CD4-positive, CD25-positive, alpha-beta regulatory T cell (primary cell): ENCODE measurements at regions not wholly inside any gene's neighbourhood (a gene's known extent, or its start where the extent isn't known, plus 50 kb on each side); places are given as distances from the start of the nearest gene placed in this dataset.
"Not testable (repeated sequence)": the region's sequence is repeated elsewhere in the genome, so short reads cannot be mapped to it uniquely, and the experiment has no call there.

Experiments
- ATAC-seq, 2 donors: fragments of 150-1000 bp; cut with Tn5 transposase; one replicate each; pipeline ENCODE4 v1.10.0; 2021; ENCODE audit warnings: low read depth in 2 of 2, moderate number of reproducible peaks in 2 of 2, moderate library complexity in 1 of 2
- DNase-seq, 3 donors: peaks; one replicate each; pipeline versions ENCODE4 v3.0.0 to v3.0.0-alpha.2; 2012 to 2022; ENCODE audit warnings: mixed read lengths in 1 of 3
- H3K27ac ChIP-seq: one replicate; pipeline ENCODE4 v1.7.0; 2013; ENCODE audit warnings: mild to moderate bottlenecking, low read length; ENCODE audit not compliant: insufficient read depth, poor library complexity, severe bottlenecking
- H3K27me3 ChIP-seq: one replicate; pipeline ENCODE4 v1.7.0; 2013; ENCODE audit warnings: low read length; ENCODE audit not compliant: control insufficient read depth, insufficient read depth
- H3K36me3 ChIP-seq: one replicate; pipeline ENCODE4 v1.7.0; 2013; ENCODE audit warnings: mild to moderate bottlenecking, low read length, moderate library complexity; ENCODE audit not compliant: control insufficient read depth, insufficient read depth
- H3K4me1 ChIP-seq: 2 replicates; pipeline ENCODE4 v1.7.0; 2013; ENCODE audit warnings: mild to moderate bottlenecking, low read length; ENCODE audit not compliant: insufficient read depth, control insufficient read depth, poor library complexity, severe bottlenecking
- H3K4me3 ChIP-seq: one replicate; pipeline ENCODE4 v1.7.0; 2013; ENCODE audit warnings: low read depth, mild to moderate bottlenecking, low read length, moderate library complexity
- H3K9me3 ChIP-seq, 2 experiments: 1 replicate in 1 of 2; 2 replicates in 1 of 2; pipeline ENCODE4 v1.7.0; 2013; ENCODE audit warnings: low read length in 2 of 2, mild to moderate bottlenecking in 1 of 2, moderate library complexity in 1 of 2; ENCODE audit not compliant: control insufficient read depth in 2 of 2
- H3K27ac Mint-ChIP-seq, 3 donors: one replicate each; pipeline ENCODE4 v1.8.0; 2020 to 2022; ENCODE audit warnings: mild to moderate bottlenecking in 3 of 3, mixed read lengths in 3 of 3, moderate library complexity in 2 of 3
- H3K27me3 Mint-ChIP-seq: one replicate; pipeline ENCODE4 v1.8.0; 2022; ENCODE audit warnings: mild to moderate bottlenecking, mixed read lengths
- H3K36me3 Mint-ChIP-seq: one replicate; pipeline ENCODE4 v1.8.0; 2020; ENCODE audit warnings: mixed read lengths
- H3K4me1 Mint-ChIP-seq, 4 donors: one replicate each; pipeline ENCODE4 v1.8.0; 2020 to 2022; ENCODE audit warnings: mixed read lengths in 4 of 4, mild to moderate bottlenecking in 1 of 4
- H3K4me3 Mint-ChIP-seq, 4 donors: one replicate each; pipeline ENCODE4 v1.8.0; 2020 to 2022; ENCODE audit warnings: mild to moderate bottlenecking in 4 of 4, mixed read lengths in 4 of 4, moderate library complexity in 3 of 4
- H3K9me3 Mint-ChIP-seq, 7 donors: one replicate each; pipeline ENCODE4 v1.8.0; 2020 to 2022; ENCODE audit warnings: mixed read lengths in 7 of 7, mild to moderate bottlenecking in 3 of 7, moderate library complexity in 2 of 7

DNA sequence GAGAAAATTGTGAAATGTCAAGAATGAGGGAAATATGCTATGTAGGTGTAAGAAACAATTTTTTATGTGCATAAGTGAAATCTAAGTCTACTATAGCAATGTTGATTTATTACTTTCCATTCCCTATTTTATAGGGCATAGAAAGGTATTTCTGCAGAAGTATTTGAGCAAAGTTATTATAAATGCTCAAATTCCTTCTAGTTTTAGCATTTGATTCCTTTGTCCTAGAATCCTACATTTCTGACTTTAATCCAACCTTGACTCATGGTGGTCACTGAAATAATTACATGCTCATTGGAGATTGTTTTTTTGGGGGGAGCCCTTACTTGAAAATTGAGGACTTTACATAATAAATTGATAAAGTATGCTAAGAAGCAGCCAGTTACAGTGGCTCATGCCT lies 716.6 kb upstream of the LUZP2 start:
- no peaks in the 10 kb centered on the region for H3K27me3 ChIP-seq
- peaks cover 1 to 18% (median 7%) of the 10 kb centered on the region in 7 donors for H3K9me3 Mint-ChIP-seq
- no peaks in the 10 kb centered on the region for H3K4me1 ChIP-seq
- no peaks in the 10 kb centered on the region for H3K27me3 Mint-ChIP-seq
- no peak overlapping the region for H3K27ac Mint-ChIP-seq
- H3K36me3 Mint-ChIP-seq: no peaks in the 10 kb centered on the region
- H3K4me1 Mint-ChIP-seq: no peaks in the 10 kb centered on the region
- ATAC-seq (no peak), DNase-seq (no peak)
- H3K4me3 ChIP-seq: no peak overlapping the region
- no peaks in the 10 kb centered on the region for H3K36me3 ChIP-seq
- peaks cover 0 to 4% of the 10 kb centered on the region in 2 experiments for H3K9me3 ChIP-seq
- H3K27ac ChIP-seq: no peak overlapping the region
- H3K4me3 Mint-ChIP-seq: no peak overlapping the region

GRCh38 chr11:23781803-23782560 lies 714.9 kb upstream of the LUZP2 start:
- Mint-ChIP-seq H3K9me3 (peaks cover 1 to 24% (median 7%) of the 10 kb centered on the region in 7 donors), H3K36me3 (no peaks in the 10 kb centered on the region), H3K4me3 (no peak overlapping the region), H3K4me1 (no peaks in the 10 kb centered on the region), H3K27ac (no peak overlapping the region), H3K27me3 (no peaks in the 10 kb centered on the region)
- DNase-seq (no peak), ATAC-seq (no peak)
- H3K36me3 ChIP-seq: no peaks in the 10 kb centered on the region
- H3K4me3 ChIP-seq: no peak overlapping the region
- no peak overlapping the region for H3K27ac ChIP-seq
- no peaks in the 10 kb centered on the region for H3K4me1 ChIP-seq
- peaks cover 4% of the 10 kb centered on the region in 2 experiments for H3K9me3 ChIP-seq
- no peaks in the 10 kb centered on the region for H3K27me3 ChIP-seq

DNA sequence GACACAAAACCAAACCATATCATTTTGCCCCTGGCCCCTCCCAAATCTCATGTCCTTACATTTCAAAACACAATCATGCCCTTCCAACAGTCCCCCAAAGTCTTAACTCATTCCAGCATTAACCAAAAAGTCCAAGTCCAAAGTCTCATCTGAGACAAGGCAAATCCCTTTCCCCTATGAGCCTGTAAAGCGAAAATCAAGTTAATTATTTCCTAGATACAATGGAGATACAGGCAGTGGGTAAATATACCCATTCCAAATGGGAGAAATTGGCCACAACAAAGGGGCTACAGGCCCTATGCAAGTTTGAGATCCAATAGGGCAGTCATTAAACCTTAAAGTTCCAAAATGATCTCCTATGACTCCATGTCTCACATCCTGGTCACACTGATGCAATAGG lies 709.9 kb upstream of the LUZP2 start:
- ATAC-seq, H3K4me3 ChIP-seq, H3K27me3 Mint-ChIP-seq, H3K4me1 Mint-ChIP-seq, H3K4me3 Mint-ChIP-seq, H3K36me3 ChIP-seq, H3K27ac ChIP-seq, H3K27me3 ChIP-seq, H3K36me3 Mint-ChIP-seq, H3K4me1 ChIP-seq, H3K27ac Mint-ChIP-seq, DNase-seq: not testable (repeated sequence)
- H3K9me3 ChIP-seq: peaks cover 3 to 16% of the 10 kb centered on the region in 2 experiments
- H3K9me3 Mint-ChIP-seq: peaks cover 0 to 29% (median 11%) of the 10 kb centered on the region in 7 donors

DNA sequence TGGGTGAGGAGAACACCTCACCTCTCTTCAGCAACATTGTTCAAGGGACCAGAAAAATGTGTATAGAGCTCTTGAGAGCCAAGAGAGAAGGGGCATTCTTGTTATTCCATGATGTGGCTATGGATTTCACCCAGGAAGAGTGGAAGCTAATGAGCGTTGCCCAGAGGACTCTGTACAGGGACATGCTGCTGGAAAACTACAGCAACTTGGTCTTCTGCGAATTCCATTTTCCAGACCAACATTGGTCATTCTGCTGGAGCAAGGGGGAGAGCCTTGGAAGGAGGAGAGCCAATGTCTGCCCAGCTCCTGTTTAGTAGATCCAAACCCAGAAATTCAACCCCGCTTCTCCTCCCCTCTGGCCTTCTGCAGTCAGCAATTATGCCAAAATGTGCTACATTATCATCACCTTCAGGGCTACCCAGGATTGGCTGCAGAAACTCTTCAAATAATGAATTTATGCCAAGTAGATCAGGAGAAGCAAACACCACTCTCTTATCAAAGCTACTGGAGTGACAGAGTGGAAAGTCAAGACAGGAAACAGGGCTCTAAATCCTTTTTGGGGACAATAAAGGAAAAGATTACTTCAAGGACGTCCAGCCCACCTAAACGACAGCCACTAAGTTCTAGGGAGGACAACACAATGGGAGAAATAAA lies 707.5 kb upstream of the LUZP2 start:
- peaks cover 3 to 21% of the 10 kb centered on the region in 2 experiments for H3K9me3 ChIP-seq
- no peaks in the 10 kb centered on the region for H3K36me3 Mint-ChIP-seq
- no peaks in the 10 kb centered on the region for H3K4me1 ChIP-seq
- no peak overlapping the region for H3K27ac ChIP-seq
- ATAC-seq (no peak), DNase-seq (no peak)
- no peaks in the 10 kb centered on the region for H3K27me3 Mint-ChIP-seq
- H3K27ac Mint-ChIP-seq: no peak overlapping the region
- no peak overlapping the region for H3K4me3 Mint-ChIP-seq
- no peak overlapping the region for H3K4me3 ChIP-seq
- peaks cover 0 to 29% (median 10%) of the 10 kb centered on the region in 7 donors for H3K9me3 Mint-ChIP-seq
- no peaks in the 10 kb centered on the region for H3K27me3 ChIP-seq
- no peaks in the 10 kb centered on the region for H3K4me1 Mint-ChIP-seq
- no peaks in the 10 kb centered on the region for H3K36me3 ChIP-seq

DNA sequence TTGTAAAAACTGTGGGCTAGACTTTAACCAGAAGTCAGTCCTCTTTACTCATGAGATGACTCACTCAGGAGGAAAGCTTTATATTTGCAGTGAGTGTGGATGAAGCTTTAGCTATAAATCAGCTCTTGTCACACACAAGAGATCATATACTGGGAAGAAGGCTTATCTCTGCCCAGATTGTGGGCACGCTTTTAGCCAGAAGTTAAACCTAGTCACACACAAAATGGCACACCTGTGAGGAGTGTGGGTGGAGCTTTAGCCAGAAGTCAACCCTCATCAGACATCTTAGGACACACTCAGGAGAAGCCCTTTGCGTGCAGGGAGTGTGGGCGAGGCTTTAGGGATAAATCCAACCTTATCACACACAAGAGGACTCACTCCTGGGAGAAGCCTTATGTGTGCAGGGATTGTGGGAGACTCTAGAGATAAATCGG lies 706.9 kb upstream of the LUZP2 start:
- H3K9me3 Mint-ChIP-seq: peaks cover 0 to 26% (median 5%) of the 10 kb centered on the region in 7 donors
- H3K4me1 Mint-ChIP-seq: no peaks in the 10 kb centered on the region
- H3K36me3 ChIP-seq: no peaks in the 10 kb centered on the region
- no peaks in the 10 kb centered on the region for H3K36me3 Mint-ChIP-seq
- H3K4me3 Mint-ChIP-seq: no peak overlapping the region
- H3K27me3 Mint-ChIP-seq: no peaks in the 10 kb centered on the region
- ATAC-seq: no peak
- H3K4me3 ChIP-seq: no peak overlapping the region
- H3K27ac Mint-ChIP-seq: no peak overlapping the region
- H3K9me3 ChIP-seq: peaks cover 3 to 21% of the 10 kb centered on the region in 2 experiments
- no peak overlapping the region for H3K27ac ChIP-seq
- no peak for DNase-seq
- H3K27me3 ChIP-seq: no peaks in the 10 kb centered on the region
- no peaks in the 10 kb centered on the region for H3K4me1 ChIP-seq

GRCh38 chr11:23797624-23798419 lies 699.0 kb upstream of the LUZP2 start:
- no peaks in the 10 kb centered on the region for H3K27me3 Mint-ChIP-seq
- no peak overlapping the region for H3K4me3 Mint-ChIP-seq
- no peaks in the 10 kb centered on the region for H3K4me1 Mint-ChIP-seq
- Histone ChIP-seq H3K36me3 (no peaks in the 10 kb centered on the region), H3K4me1 (no peaks in the 10 kb centered on the region), H3K27me3 (no peaks in the 10 kb centered on the region), H3K4me3 (no peak overlapping the region), H3K9me3 (peaks cover 0 to 15% of the 10 kb centered on the region in 2 experiments), H3K27ac (no peak overlapping the region)
- H3K36me3 Mint-ChIP-seq: no peaks in the 10 kb centered on the region
- no peak overlapping the region for H3K27ac Mint-ChIP-seq
- DNase-seq (no peak), ATAC-seq (no peak)
- peaks cover 2 to 22% (median 3%) of the 10 kb centered on the region in 7 donors for H3K9me3 Mint-ChIP-seq

DNA sequence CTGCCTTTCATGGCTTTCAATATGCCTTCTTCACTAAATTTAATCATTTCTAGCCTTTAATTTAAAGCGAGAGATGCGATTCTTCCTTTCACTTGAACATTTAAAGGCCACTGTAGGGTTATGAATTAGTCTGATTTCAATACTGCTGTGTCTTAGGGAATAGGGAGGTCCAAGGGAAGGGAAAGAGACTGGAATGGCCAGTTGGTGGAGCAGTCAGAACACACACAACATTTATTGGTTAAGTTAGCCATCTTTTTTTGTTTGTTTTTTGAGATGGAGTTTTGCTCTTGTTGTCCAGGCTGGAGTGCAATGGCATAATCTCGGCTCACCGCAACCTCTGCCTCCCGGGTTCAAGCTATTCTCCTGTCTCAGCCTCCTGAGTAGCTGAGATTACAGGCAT lies 662.5 kb upstream of the LUZP2 start:
- H3K4me3 ChIP-seq, DNase-seq, ATAC-seq: not testable (repeated sequence)

More for the DNA sequence above, 662.5 kb upstream of the LUZP2 start:
- peaks cover 3 to 23% (median 6%) of the 10 kb centered on the region in 7 donors for H3K9me3 Mint-ChIP-seq
- H3K4me1 Mint-ChIP-seq, H3K4me3 Mint-ChIP-seq, H3K27ac Mint-ChIP-seq, H3K9me3 ChIP-seq, H3K27ac ChIP-seq, H3K27me3 ChIP-seq, H3K36me3 Mint-ChIP-seq, H3K27me3 Mint-ChIP-seq, H3K36me3 ChIP-seq, H3K4me1 ChIP-seq: not testable (repeated sequence)
